GM10266 (cell line): ENCODE measurements at regions not wholly inside any gene's neighbourhood (a gene's known extent, or its start where the extent isn't known, plus 50 kb on each side); places are given as distances from the start of the nearest gene placed in this dataset.

ENCODE experiments used
- DNase-seq: peaks from one replicate; pipeline ENCODE4 v3.0.0; 2012; ENCODE audit errors: extremely low spot score
- TF ChIP-seq, protein P1 (sequence below): IDR thresholded peaks from 2 replicates; pipeline ENCODE4 v1.5.1; 2012; ENCODE audit warnings: mild to moderate bottlenecking, low read depth; ENCODE audit not compliant: control insufficient read depth, insufficient read depth; ENCODE audit errors: missing control alignments

- DNase-seq, result no peak
- TF ChIP-seq, protein P1, sequence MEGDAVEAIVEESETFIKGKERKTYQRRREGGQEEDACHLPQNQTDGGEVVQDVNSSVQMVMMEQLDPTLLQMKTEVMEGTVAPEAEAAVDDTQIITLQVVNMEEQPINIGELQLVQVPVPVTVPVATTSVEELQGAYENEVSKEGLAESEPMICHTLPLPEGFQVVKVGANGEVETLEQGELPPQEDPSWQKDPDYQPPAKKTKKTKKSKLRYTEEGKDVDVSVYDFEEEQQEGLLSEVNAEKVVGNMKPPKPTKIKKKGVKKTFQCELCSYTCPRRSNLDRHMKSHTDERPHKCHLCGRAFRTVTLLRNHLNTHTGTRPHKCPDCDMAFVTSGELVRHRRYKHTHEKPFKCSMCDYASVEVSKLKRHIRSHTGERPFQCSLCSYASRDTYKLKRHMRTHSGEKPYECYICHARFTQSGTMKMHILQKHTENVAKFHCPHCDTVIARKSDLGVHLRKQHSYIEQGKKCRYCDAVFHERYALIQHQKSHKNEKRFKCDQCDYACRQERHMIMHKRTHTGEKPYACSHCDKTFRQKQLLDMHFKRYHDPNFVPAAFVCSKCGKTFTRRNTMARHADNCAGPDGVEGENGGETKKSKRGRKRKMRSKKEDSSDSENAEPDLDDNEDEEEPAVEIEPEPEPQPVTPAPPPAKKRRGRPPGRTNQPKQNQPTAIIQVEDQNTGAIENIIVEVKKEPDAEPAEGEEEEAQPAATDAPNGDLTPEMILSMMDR, result no peak
Observed at GRCh38 chr10:124162774-124163354, 69.5 kb upstream of the CHST15 start.

- TF ChIP-seq, protein P1, result no peak
- no peak for DNase-seq
Observed at GRCh38 chr10:124162136-124162535, 68.7 kb upstream of the CHST15 start.

DNA sequence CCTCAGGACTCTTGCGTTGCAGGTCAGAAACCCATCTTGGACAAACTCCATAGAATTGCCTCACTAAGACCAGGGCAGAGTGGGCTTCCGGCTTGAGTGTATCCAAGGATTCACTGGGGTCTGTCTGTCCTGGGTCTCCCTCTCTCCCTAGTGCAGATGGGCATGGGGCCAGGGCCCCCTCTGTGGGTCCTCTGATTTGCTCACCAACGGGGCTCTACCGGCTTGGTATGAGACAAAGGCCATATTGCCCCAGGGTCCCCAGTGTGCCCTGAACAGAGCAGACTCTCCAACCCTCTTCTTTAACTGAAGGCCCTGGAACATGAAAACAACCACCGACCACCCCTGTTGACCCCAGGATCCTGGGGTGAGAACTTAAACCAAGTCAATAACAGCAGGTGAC is 68.2 kb upstream of the CHST15 start:
- TF ChIP-seq, protein P1, result no peak
- no peak for DNase-seq

DNA sequence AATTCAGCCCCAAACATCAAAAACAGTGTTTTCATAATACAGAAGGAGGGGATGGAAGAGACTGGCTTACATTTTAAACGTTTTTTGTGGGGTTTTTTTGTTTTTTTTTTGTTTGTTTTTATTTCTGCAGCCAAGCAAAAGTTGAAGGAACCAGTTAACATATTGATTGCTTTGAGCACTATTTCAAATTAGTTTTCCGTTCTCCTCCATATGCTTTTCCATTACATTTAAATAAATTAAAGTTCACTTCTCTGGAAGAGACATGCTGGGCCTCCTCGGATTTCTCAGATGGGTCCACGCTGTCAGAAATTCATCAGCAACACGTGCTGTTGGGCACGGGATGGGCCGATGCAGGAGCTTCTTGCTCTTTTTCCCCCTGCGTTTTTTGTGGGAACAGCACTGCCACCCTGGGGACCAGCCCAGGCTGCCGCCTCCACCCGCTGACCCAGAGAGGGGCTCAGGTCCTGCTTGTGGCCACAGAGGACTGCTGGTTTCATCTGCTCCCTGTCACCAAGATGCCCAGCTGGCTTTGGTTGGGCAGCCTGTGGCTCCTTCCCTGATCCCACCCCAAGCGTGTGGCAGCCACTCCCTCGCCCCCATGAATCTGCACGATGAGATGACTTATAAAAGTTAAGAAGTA is 67.7 kb upstream of the CHST15 start:
- no peak for DNase-seq
- TF ChIP-seq, protein P1, result no peak

DNA sequence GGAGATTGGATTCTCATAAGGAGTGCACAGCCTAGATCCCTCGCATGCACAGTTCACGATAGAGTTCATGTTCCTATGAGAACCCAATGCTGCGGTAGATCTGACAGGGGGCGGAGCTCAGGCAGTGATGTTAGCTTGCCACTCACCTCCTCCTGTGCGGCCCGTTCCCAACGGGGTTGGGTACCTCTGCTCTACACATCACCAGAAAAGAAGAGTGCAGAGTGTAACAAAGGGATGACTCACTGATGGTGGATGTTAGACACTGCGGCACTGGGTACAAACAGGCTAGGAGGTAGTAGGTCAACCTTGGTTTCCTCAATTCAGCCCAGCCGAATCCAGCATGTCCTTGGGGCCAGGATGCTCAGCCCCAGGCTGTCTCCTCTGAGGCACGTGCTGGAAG is 66.8 kb upstream of the CHST15 start:
- no peak for DNase-seq
- TF ChIP-seq, protein P1, result no peak

DNA sequence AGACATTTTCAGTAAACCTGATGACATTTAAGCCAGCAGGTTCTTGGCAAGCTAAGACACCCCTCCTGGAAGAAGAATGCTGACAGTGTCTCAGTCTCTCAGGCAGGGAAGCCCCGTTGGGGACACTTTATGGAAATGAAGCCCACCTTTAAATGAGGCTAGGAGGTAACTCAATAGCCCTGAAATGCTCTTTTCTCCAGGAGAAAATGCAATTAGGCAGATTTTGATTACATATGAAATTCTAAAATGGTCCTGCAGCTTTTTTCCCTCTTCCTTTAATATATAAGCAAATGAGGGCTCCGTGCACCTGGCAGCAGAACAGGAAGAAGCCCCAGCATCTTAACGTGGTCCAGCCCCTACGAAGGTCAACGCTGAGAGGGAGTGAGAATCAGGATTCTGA is 65.8 kb upstream of the CHST15 start:
- TF ChIP-seq, protein P1, result no peak
- no peak for DNase-seq

- TF ChIP-seq, protein P1, result no peak
- no peak for DNase-seq
Observed at GRCh38 chr10:124158592-124158991, 65.2 kb upstream of the CHST15 start.
